ENCODE measurements at regions not wholly inside any gene's neighbourhood (a gene's known extent, or its start where the extent isn't known, plus 50 kb on each side); places are given as distances from the start of the nearest gene placed in this dataset.

GRCh38 chr12:5371631-5372030 is 60.3 kb upstream of the NTF3 start:
- TF ChIP-seq CTCF (conservative IDR thresholded peaks at IDR 0.05; ENCODE audit: low read depth in 2 of 2) (no peak), ETS1 (IDR thresholded peaks at IDR 0.05) (no peak), POLR2AphosphoS5 (IDR thresholded peaks at IDR 0.05; ENCODE audit: low read depth) (no peak), EZH2 (IDR thresholded peaks at IDR 0.05; ENCODE audit: low read depth, unreplicated experiment) (no peak), REST (IDR thresholded peaks at IDR 0.05; ENCODE audit: unreplicated experiment) (no peak), EZH2phosphoT487 (IDR thresholded peaks at IDR 0.05; ENCODE audit: unreplicated experiment) (no peak), JUNB (IDR thresholded peaks at IDR 0.05; ENCODE audit: unreplicated experiment) (no peak)
